MCF 10A (cell line): ENCODE measurements at regions not wholly inside any gene's neighbourhood (a gene's known extent, or its start where the extent isn't known, plus 50 kb on each side); places are given as distances from the start of the nearest gene placed in this dataset.

Source experiments
- BruUV-seq: library from RNA; stranded (reverse); fragments of 400-500 nt; replicated peaks from 2 replicates; lab custom pipeline; 2021; lab: Mats Ljungman, UMichigan
- CTCF ChIA-PET: fragments of 300-600 bp; sonication (Branson Sonifier 250); formaldehyde crosslinking; extraction: SDS; loops from one replicate; lab custom pipeline; 2021; ENCODE audit warnings: antibody characterized with exemption, inconsistent platforms; lab: Yijun Ruan, JAX
- POLR2A ChIA-PET: fragments of 300-600, 350-650 bp; sonication (Branson Sonifier 250); formaldehyde crosslinking; extraction: SDS; loops from one replicate; lab custom pipeline; 2020; ENCODE audit warnings: antibody characterized with exemption, inconsistent platforms; lab: Yijun Ruan, JAX
- DNase-seq: peaks from one replicate; pipeline ENCODE4 v3.0.0-alpha.2; 2018; ENCODE audit not compliant: unreplicated experiment
- H3K27ac Mint-ChIP-seq: one replicate; pipeline ENCODE4 v1.8.0; 2022; ENCODE audit warnings: mild to moderate bottlenecking, low read depth, mixed read lengths; ENCODE audit not compliant: unreplicated experiment
- H3K27me3 Mint-ChIP-seq: one replicate; pipeline ENCODE4 v1.8.0; 2022; ENCODE audit warnings: mixed read lengths; ENCODE audit not compliant: insufficient read depth, unreplicated experiment
- H3K36me3 Mint-ChIP-seq: one replicate; pipeline ENCODE4 v1.8.0; 2022; ENCODE audit warnings: mild to moderate bottlenecking, moderate library complexity, mixed read lengths; ENCODE audit not compliant: insufficient read depth, unreplicated experiment
- H3K4me1 Mint-ChIP-seq: one replicate; pipeline ENCODE4 v1.8.0; 2022; ENCODE audit warnings: mixed read lengths; ENCODE audit not compliant: insufficient read depth, unreplicated experiment
- H3K4me3 Mint-ChIP-seq: one replicate; pipeline ENCODE4 v1.8.0; 2022; ENCODE audit warnings: mild to moderate bottlenecking, moderate library complexity, mixed read lengths; ENCODE audit not compliant: unreplicated experiment
- H3K9me3 Mint-ChIP-seq: one replicate; pipeline ENCODE4 v1.8.0; 2022; ENCODE audit warnings: mixed read lengths; ENCODE audit not compliant: unreplicated experiment
- CTCF ChIP-seq: fragments of 200-600 bp; IDR thresholded peaks from one replicate; pipeline ENCODE4 v1.8.0; 2022; ENCODE audit warnings: antibody characterized with exemption, mild to moderate bottlenecking; ENCODE audit not compliant: unreplicated experiment
- intact Hi-C: fragments of 100-400 bp; cut with micrococcal nuclease; formaldehyde crosslinking; loops from 2 replicates; pipeline ENCODE4 v1.14.1; 2022

- TF ChIP-seq CTCF: no peak
- intact Hi-C loops: no loop called here
- no peak overlapping the region for H3K4me3 Mint-ChIP-seq
- H3K27me3 Mint-ChIP-seq: peaks cover 67% of the 10 kb centered on the region
- ChIA-PET POLR2A (no interaction called here), CTCF (interaction anchor here (0.8 to 5.0 kb wide), 4 partner anchors 13 to 166 kb away, joined by 3 to 24 read pairs (median 8); no protein-coding TSS in a partner anchor)
- no peak for DNase-seq
- no peak overlapping the region for H3K27ac Mint-ChIP-seq
- BruUV-seq: no TSS peak
- no peaks in the 10 kb centered on the region for H3K36me3 Mint-ChIP-seq
- no peaks in the 10 kb centered on the region for H3K4me1 Mint-ChIP-seq
- H3K9me3 Mint-ChIP-seq: no peaks in the 10 kb centered on the region
Measured at GRCh38 chrX:109878236-109878635, 124.7 kb upstream of the TMEM164 start.

- intact Hi-C loops: no loop called here
- BruUV-seq: no TSS peak
- H3K9me3 Mint-ChIP-seq: no peaks in the 10 kb centered on the region
- no peak overlapping the region for H3K4me3 Mint-ChIP-seq
- DNase-seq: no peak
- ChIA-PET POLR2A (no interaction called here), CTCF (interaction anchor here (1.1 to 2.7 kb wide), 6 partner anchors 9 to 395 kb away, joined by 3 to 33 read pairs (median 5); no protein-coding TSS in a partner anchor)
- H3K27ac Mint-ChIP-seq: no peak overlapping the region
- H3K27me3 Mint-ChIP-seq: peaks cover 53% of the 10 kb centered on the region
- no peaks in the 10 kb centered on the region for H3K4me1 Mint-ChIP-seq
- H3K36me3 Mint-ChIP-seq: no peaks in the 10 kb centered on the region
- no peak for TF ChIP-seq CTCF
Measured at GRCh38 chrX:109879991-109880390, 122.9 kb upstream of the TMEM164 start.

- intact Hi-C loops: no loop called here
Measured at GRCh38 chrX:109880629-109881028, 122.3 kb upstream of the TMEM164 start.

More at GRCh38 chrX:109880629-109881028, 122.3 kb upstream of the TMEM164 start:
- POLR2A ChIA-PET: interaction anchor here (0.7 kb wide), 1 partner anchor 186 kb away, joined by 3 read pairs; no protein-coding TSS in a partner anchor
- H3K27ac Mint-ChIP-seq: no peak overlapping the region
- no peaks in the 10 kb centered on the region for H3K9me3 Mint-ChIP-seq
- no peaks in the 10 kb centered on the region for H3K36me3 Mint-ChIP-seq
- DNase-seq: no peak
- H3K27me3 Mint-ChIP-seq: peaks cover 59% of the 10 kb centered on the region
- no peak overlapping the region for H3K4me3 Mint-ChIP-seq
- H3K4me1 Mint-ChIP-seq: no peaks in the 10 kb centered on the region
- TF ChIP-seq CTCF: no peak
- no TSS peak for BruUV-seq
- CTCF ChIA-PET: interaction anchor here (1.1 to 2.7 kb wide), 4 partner anchors 9 to 168 kb away, joined by 5 to 33 read pairs (median 6); no protein-coding TSS in a partner anchor
